H1 (cell line): ENCODE measurements at regions not wholly inside any gene's neighbourhood (a gene's known extent, or its start where the extent isn't known, plus 50 kb on each side); places are given as distances from the start of the nearest gene placed in this dataset.

Source experiments
- HDAC2 ChIP-seq, 2 experiments: fragments of 300-600 bp in 1 of 2; sonication (generic) in 1 of 2; IDR thresholded peaks; 2 replicates each; pipeline ENCODE4 v1.6.1; 2011 to 2012; ENCODE audit warnings: low read depth in 2 of 2, low read length in 2 of 2, mild to moderate bottlenecking in 2 of 2, moderate library complexity in 2 of 2, borderline replicate concordance in 1 of 2, inconsistent platforms in 1 of 2
- HDAC6 ChIP-seq: IDR thresholded peaks from one replicate; pipeline ENCODE4 v1.7.1; 2012; ENCODE audit warnings: low read depth, mild to moderate bottlenecking, inconsistent platforms, low read length, moderate library complexity

DNA sequence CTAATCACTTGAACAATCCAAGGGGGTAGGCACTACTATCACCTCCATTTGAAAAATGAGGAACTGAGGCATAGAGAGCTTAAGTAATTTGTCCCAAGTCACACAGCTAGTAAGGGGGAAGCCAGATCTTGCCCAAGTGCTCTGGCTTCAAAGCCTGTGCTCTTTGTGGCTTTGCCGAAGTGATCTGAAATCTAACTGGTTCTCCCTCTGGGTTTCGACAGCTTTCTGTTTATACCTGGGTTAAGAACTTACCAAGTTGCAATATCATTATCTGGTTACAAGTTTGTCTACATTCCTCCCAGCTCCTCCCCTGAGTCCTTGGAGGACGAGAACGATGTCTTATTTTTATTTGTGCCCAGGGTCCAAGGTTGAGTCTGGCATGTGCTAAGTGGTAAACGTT lies 125.3 kb upstream of the RAI2 start:
- no peak for TF ChIP-seq HDAC2 (IDR thresholded peaks at IDR 0.05; ENCODE audit: borderline replicate concordance in 1 of 2, low read depth in 2 of 2, low read length in 2 of 2)
- TF ChIP-seq HDAC6 = no peak
